Aorta (tissue), 5 donors: ENCODE measurements at regions not wholly inside any gene's neighbourhood (a gene's known extent, or its start where the extent isn't known, plus 50 kb on each side); places are given as distances from the start of the nearest gene placed in this dataset.

Source experiments
- ATAC-seq: fragments of 200-7000 bp; cut with Tn5 transposase; one replicate; pipeline ENCODE4 v1.9.1; 2022; ENCODE audit warnings: moderate library complexity; ENCODE audit not compliant: low FRiP score
- DNase-seq, 2 donors: peaks; one replicate each; pipeline ENCODE4 v3.0.0-alpha.2; 2020
- H3K27ac ChIP-seq, 2 donors: one replicate each; pipeline ENCODE4 v1.5.1; 2013; ENCODE audit warnings: low read length in 2 of 2, mild to moderate bottlenecking in 2 of 2, moderate library complexity in 2 of 2, control low read depth in 1 of 2, inconsistent platforms in 1 of 2, low read depth in 1 of 2
- H3K27me3 ChIP-seq, 2 donors: one replicate each; pipeline ENCODE4 v1.6.1; 2013; ENCODE audit warnings: control low read depth in 1 of 2, low read length in 1 of 2, mild to moderate bottlenecking in 1 of 2, moderate library complexity in 1 of 2; ENCODE audit not compliant: insufficient read depth in 2 of 2, control insufficient read depth in 1 of 2
- H3K36me3 ChIP-seq, 2 donors: one replicate each; pipeline ENCODE4 v1.6.1; 2013; ENCODE audit warnings: control low read depth in 1 of 2, low read length in 1 of 2, mild to moderate bottlenecking in 1 of 2; ENCODE audit not compliant: insufficient read depth in 2 of 2, control insufficient read depth in 1 of 2
- H3K4me1 ChIP-seq, 2 donors: one replicate each; pipeline ENCODE4 v1.6.1; 2013; ENCODE audit warnings: low read length in 2 of 2, control low read depth in 1 of 2, mild to moderate bottlenecking in 1 of 2, moderate library complexity in 1 of 2; ENCODE audit not compliant: insufficient read depth in 2 of 2, control insufficient read depth in 1 of 2
- H3K4me3 ChIP-seq, 2 donors: one replicate each; pipeline ENCODE4 v1.5.1; 2013; ENCODE audit warnings: low read length in 2 of 2, control low read depth in 1 of 2, mild to moderate bottlenecking in 1 of 2
- H3K9me3 ChIP-seq: one replicate; pipeline ENCODE4 v1.6.1; 2013; ENCODE audit warnings: mild to moderate bottlenecking, low read length; ENCODE audit not compliant: control insufficient read depth
- WGBS, 2 donors: extraction: QIAGEN DNeasy Blood & Tissue Kit; methylation state at CpG; one replicate each; pipeline ENCODE4 v1.1.7; 2013; 5-methylcytosine and 5-hydroxymethylcytosine counted together
- intact Hi-C, 2 donors: fragments of 100-400 bp; cut with DNase I; formaldehyde crosslinking; loops; one replicate each; pipeline versions ENCODE4 v1.14.2 to v1.15.0; 2022
- donor health status: healthy with polysubstance abuse.
- donor health status: Bipolar disorder and iron deficiency.
- donor health status: DM: no; HTN: no; CAD: no.
- donor health status: DM: no; HTN: no; CAD: no.
- donor health status: DM: yes; HTN: yes; CAD: no.

GRCh38 chr1:115194506-115194905 lies 105.2 kb upstream of the TSPAN2 start:
- Histone ChIP-seq H3K9me3 (no peaks in the 10 kb centered on the region), H3K27ac (no peak overlapping the region), H3K36me3 (no peaks in the 10 kb centered on the region), H3K27me3 (no peaks in the 10 kb centered on the region), H3K4me1 (peaks cover 1 to 7% of the 10 kb centered on the region in 2 donors), H3K4me3 (no peak overlapping the region)
- DNase-seq: no peak
- ATAC-seq: no peak
- intact Hi-C loops: no loop called here
- 22 to 40% methylated on average over 2 of the region's 2 CpGs for WGBS, 2 donors

GRCh38 chr1:115193046-115193828 lies 103.9 kb upstream of the TSPAN2 start:
- intact Hi-C loops: no loop called here
- peaks cover 0 to 6% of the 10 kb centered on the region in 2 donors for H3K4me1 ChIP-seq
- H3K9me3 ChIP-seq: no peaks in the 10 kb centered on the region
- no peaks in the 10 kb centered on the region for H3K27me3 ChIP-seq
- H3K36me3 ChIP-seq: no peaks in the 10 kb centered on the region
- H3K4me3 ChIP-seq: no peak overlapping the region
- WGBS, 2 donors: 80 to 82% methylated on average over 3 of the region's 3 CpGs
- no peak for ATAC-seq
- no peak for DNase-seq
- H3K27ac ChIP-seq: no peak overlapping the region

- ATAC-seq (no peak), DNase-seq (no peak)
- Histone ChIP-seq H3K27me3 (no peaks in the 10 kb centered on the region), H3K27ac (no peak overlapping the region), H3K36me3 (no peaks in the 10 kb centered on the region), H3K4me1 (peaks cover 0 to 6% of the 10 kb centered on the region in 2 donors), H3K9me3 (no peaks in the 10 kb centered on the region), H3K4me3 (no peak overlapping the region)
- intact Hi-C loops: no loop called here
- 85 to 87% methylated on average over 7 of the region's 7 CpGs for WGBS, 2 donors
These were observed 103.0 kb upstream of the TSPAN2 start for GRCh38 chr1:115192200-115192767.

GRCh38 chr1:115191691-115192090 lies 102.4 kb upstream of the TSPAN2 start:
- peaks cover 0 to 6% of the 10 kb centered on the region in 2 donors for H3K4me1 ChIP-seq
- H3K27me3 ChIP-seq: no peaks in the 10 kb centered on the region
- ATAC-seq (no peak), DNase-seq (no peak)
- H3K27ac ChIP-seq: peak overlapping the region in 1 of 2 donors; percentile 23
- intact Hi-C loops: no loop called here
- H3K4me3 ChIP-seq: no peak overlapping the region
- 99% methylated on average over 3 of the region's 3 CpGs for WGBS, 2 donors
- H3K36me3 ChIP-seq: no peaks in the 10 kb centered on the region
- H3K9me3 ChIP-seq: no peaks in the 10 kb centered on the region

DNA sequence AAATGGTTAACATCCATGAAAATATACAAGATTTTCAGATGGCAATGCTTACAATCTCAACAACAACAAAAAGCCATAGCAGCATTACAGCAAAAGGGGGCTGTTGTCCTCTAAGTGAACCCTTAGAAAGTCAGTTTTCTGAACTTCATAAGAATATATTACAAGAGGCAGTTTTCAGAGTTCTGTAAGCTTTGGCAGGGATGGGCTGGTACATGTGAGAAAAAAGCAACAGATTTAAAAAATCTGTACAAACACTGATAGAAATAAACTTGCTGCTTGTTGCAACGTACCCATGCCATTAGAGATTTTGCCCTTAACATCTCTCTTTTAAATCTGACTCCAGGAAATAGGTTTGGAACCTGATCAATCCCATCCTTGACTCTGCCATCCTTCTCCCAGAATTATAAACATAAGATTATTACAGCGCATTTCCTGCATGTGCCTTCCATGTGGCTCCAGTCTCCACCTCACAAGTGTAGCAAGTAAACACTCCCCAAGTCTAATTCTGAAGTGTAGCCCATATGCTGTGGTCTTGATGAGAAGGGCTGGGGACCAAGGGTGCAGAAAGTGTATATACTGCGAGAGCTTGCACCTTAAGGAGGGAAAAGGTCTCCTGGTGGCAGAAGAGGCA lies 101.4 kb upstream of the TSPAN2 start:
- Histone ChIP-seq H3K4me3 (no peak overlapping the region), H3K36me3 (no peaks in the 10 kb centered on the region), H3K27me3 (no peaks in the 10 kb centered on the region), H3K4me1 (peaks cover 0 to 6% of the 10 kb centered on the region in 2 donors), H3K9me3 (no peaks in the 10 kb centered on the region), H3K27ac (peak overlapping the region; percentile 61 to 72)
- ATAC-seq: no peak
- WGBS, 2 donors: 38 to 51% methylated on average over 3 of the region's 3 CpGs
- intact Hi-C loops: no loop called here
- DNase-seq: no peak

- H3K4me3 ChIP-seq: no peak overlapping the region
- H3K4me1 ChIP-seq: peaks cover 0 to 6% of the 10 kb centered on the region in 2 donors
- no peaks in the 10 kb centered on the region for H3K9me3 ChIP-seq
- peak overlapping the region; percentile 61 to 77 for H3K27ac ChIP-seq
- intact Hi-C loops: loop anchor here (5.0 kb wide), 2 partner anchors 53 to 147 kb away; partner anchors contain the start of gene NGF (in 2 of the 2)
- ATAC-seq (peak; percentile 78), DNase-seq (no peak)
- 31 to 39% methylated on average over 5 of the region's 5 CpGs for WGBS, 2 donors
- no peaks in the 10 kb centered on the region for H3K36me3 ChIP-seq
- H3K27me3 ChIP-seq: no peaks in the 10 kb centered on the region
These were observed 100.7 kb upstream of the TSPAN2 start for GRCh38 chr1:115189814-115190539.

DNA sequence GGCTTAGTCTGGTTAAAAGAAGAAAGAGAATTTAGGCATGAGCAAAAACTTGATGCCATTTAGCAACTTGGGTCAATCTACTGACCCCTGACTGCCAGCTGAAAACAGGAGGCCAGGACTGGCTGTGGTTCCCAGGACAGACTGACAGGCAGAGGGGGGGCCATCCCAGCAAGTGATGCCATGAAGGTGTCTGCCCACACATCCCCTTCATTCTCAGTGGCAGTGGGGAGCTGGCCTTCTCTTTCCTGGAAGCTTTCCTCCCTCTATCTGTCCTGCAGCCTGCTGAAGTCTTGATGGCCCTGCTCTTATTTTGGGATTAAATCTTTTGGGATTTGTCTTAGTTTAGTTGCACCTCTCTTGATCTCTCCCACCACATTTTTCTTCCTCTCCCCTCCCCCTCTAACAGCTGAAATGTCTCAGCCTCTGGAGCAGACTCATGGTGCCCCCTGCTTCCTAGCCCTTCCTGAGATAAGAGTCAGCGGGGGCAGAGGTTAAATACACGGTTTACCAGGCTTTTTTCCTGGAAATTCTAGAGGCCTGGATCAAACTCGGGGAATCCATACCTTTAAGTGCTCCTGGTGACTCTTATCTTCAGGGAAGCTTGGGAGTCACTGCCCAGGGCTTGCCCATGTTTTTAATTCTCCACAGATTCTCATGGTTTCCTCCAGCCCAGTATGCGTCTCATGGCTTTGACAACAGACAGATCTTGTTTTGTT lies 99.5 kb upstream of the TSPAN2 start:
- DNase-seq (no peak), ATAC-seq (no peak)
- Histone ChIP-seq H3K4me3 (no peak overlapping the region), H3K4me1 (peaks cover 0 to 6% of the 10 kb centered on the region in 2 donors), H3K27me3 (no peaks in the 10 kb centered on the region), H3K27ac (peak overlapping the region; percentile 18 to 58), H3K36me3 (no peaks in the 10 kb centered on the region), H3K9me3 (no peaks in the 10 kb centered on the region)
- WGBS, 2 donors: 89 to 90% methylated on average over 4 of the region's 4 CpGs
- intact Hi-C loops: loop anchor here (5.0 kb wide), 2 partner anchors 52 to 148 kb away; partner anchors contain the start of gene NGF (in 2 of the 2)

GRCh38 chr1:115186711-115187265 lies 97.5 kb upstream of the TSPAN2 start:
- no peak overlapping the region for H3K4me3 ChIP-seq
- WGBS, 2 donors: 44 to 45% methylated on average over 8 of the region's 8 CpGs
- H3K27me3 ChIP-seq: no peaks in the 10 kb centered on the region
- no peaks in the 10 kb centered on the region for H3K36me3 ChIP-seq
- ATAC-seq (no peak), DNase-seq (no peak)
- peaks cover 0 to 6% of the 10 kb centered on the region in 2 donors for H3K4me1 ChIP-seq
- no peak overlapping the region for H3K27ac ChIP-seq
- intact Hi-C loops: loop anchor here (5.0 kb wide), 2 partner anchors 49 to 151 kb away; partner anchors contain the start of gene NGF (in 2 of the 2)
- no peaks in the 10 kb centered on the region for H3K9me3 ChIP-seq
